ENCODE measurements at regions not wholly inside any gene's neighbourhood (a gene's known extent, or its start where the extent isn't known, plus 50 kb on each side); places are given as distances from the start of the nearest gene placed in this dataset.

GRCh38 chr2:236317938-236318396 lies 53.8 kb upstream of the ASB18 start:
- no peak for DNase-seq
- H3K36me3 ChIP-seq = no peaks in the 10 kb centered on the region
- no peak overlapping the region for H3K4me3 ChIP-seq
- H3K9me3 ChIP-seq = peaks cover 6% of the 10 kb centered on the region; the same call in 1 of the 2 replicates
- H3K27me3 ChIP-seq = peaks cover 5% of the 10 kb centered on the region

GRCh38 chr2:236318401-236318800 lies 54.2 kb upstream of the ASB18 start:
- Histone ChIP-seq H3K9me3 (0 out of 2 replicates have a peak, but pooled peaks cover 2% of the 10 kb centered on the region), H3K36me3 (no peaks in the 10 kb centered on the region), H3K27me3 (peaks cover 5% of the 10 kb centered on the region), H3K4me3 (no peak overlapping the region)
- no peak for DNase-seq

GRCh38 chr2:236319036-236319435 lies 54.8 kb upstream of the ASB18 start:
- no peaks in the 10 kb centered on the region for H3K9me3 ChIP-seq
- no peak for DNase-seq
- H3K4me3 ChIP-seq = no peak overlapping the region
- no peaks in the 10 kb centered on the region for H3K36me3 ChIP-seq
- H3K27me3 ChIP-seq = peaks cover 5% of the 10 kb centered on the region

- Histone ChIP-seq H3K27me3 (no peaks in the 10 kb centered on the region; the same call in 1 of the 2 replicates), H3K36me3 (no peaks in the 10 kb centered on the region), H3K4me3 (no peak overlapping the region), H3K9me3 (no peaks in the 10 kb centered on the region)
- no peak for DNase-seq
Measured at GRCh38 chr2:236321415-236321814, 57.2 kb upstream of the ASB18 start.

DNA sequence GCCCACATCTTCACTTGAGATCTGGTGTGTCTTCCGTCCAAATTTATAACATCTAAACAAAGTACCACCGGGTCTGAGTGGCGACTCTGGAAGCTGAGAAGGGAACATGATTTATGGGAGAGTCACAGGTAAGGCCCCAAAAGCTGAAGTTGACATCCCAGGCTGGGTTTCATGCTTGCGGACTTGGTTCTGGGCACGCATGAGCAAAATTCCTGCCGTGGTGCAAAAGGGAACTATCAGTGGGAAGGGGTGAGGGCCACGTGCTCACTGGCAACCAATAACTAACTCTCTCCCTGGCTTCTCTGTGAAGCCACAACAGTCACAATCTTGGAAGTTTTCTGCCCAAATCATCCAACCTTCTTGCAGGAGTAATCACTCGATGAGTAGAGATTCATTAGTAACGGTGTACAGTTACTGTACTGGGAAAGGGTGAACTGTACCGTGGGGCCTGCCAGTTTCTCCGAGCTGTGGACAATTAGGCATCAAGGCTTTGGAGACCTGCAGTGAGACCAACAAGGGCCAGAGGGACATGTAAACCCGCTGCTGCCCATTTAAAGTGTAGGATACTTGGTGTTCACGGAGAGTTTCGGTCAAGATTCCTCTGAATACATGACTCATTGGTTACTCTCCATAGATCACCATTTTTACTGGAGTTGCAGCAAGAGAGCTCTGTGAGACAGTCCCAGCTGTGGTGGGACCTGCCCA lies 69.4 kb upstream of the ASB18 start:
- H3K4me3 ChIP-seq = no peak overlapping the region
- H3K27me3 ChIP-seq = no peaks in the 10 kb centered on the region
- DNase-seq = no peak
- no peaks in the 10 kb centered on the region for H3K36me3 ChIP-seq
- no peaks in the 10 kb centered on the region for H3K9me3 ChIP-seq

DNA sequence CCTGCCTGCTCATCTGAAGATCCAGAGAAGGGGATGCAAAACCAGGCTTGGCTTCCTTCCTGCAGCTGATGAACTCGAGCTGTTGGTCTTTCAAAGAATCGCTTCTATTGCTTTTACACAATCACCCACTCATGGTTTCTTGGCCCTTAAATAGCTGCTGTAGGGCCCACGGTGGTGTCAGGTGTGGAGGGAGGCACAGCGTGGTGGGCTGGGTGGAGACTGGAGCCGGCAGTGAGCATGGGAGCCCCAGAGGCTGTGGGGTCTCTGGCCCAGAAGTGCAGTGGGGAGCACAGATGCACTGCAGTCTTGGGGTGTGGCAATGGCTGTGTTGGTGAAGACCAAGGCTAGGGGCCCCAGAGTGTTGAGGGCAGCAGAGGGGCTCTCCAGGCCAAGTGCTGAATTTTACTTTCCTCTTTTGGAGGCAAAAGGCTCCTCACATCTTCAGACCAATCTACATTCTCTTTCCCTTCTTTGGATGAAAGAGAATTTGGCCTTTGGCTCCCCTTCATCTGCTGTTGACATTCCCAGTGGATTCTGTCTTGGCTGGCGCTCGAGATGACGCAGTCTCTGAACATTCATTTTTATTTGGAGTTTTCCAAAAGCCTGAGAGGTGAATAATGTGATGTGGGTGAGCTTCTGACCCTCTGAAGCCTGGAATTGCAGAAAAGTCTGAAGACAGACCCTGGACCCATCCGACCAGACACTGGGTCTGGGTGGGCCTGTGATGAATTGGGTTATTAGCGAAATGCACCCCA lies 70.1 kb upstream of the ASB18 start:
- H3K36me3 ChIP-seq = no peaks in the 10 kb centered on the region
- H3K4me3 ChIP-seq = no peak overlapping the region
- DNase-seq = no peak
- no peaks in the 10 kb centered on the region for H3K27me3 ChIP-seq
- no peaks in the 10 kb centered on the region for H3K9me3 ChIP-seq

DNA sequence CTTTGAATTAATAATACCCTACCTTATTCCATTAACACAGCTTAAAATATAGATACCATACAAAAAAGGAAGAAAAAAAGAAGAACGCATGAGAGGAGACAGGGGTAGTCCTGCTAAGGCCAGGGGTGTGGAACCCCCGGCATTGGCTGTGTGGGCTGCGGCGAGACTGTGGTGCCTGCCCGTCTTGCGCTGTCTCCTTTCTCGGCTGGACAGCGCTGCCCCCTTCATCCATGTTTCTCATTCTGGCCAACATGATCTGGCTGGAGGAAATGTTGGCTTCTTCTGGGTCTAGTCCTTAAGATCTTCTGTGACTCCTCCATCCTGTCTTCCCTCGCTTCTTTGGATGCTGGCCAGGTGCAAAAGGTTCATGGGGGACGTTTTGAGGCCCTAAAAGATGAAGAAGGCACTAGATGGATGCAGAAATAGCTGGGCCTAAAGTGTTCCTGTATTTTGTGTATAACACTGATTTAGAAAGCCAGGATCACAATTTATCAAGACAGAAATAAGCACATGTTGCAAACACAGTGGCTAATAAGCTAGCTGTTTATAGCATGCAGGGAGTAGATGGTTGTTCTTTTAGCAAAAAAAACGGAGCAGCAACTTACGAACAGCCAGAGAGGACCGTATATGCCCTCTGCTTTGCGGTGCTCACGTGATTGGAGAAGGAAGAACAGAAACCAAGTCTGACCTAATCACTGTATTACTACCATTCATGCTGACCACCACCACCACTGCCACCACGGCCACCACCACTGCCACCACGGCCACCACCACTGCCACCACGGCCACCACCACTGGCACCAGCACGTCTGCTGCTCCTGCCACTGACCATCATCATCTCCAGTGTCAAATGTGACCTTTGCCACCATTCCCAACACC lies 71.7 kb upstream of the ASB18 start:
- H3K4me3 ChIP-seq = no peak overlapping the region
- no peak for DNase-seq
- H3K9me3 ChIP-seq = no peaks in the 10 kb centered on the region
- no peaks in the 10 kb centered on the region for H3K36me3 ChIP-seq
- H3K27me3 ChIP-seq = no peaks in the 10 kb centered on the region

GRCh38 chr2:236336575-236337464 lies 72.6 kb upstream of the ASB18 start:
- Histone ChIP-seq H3K36me3 (no peaks in the 10 kb centered on the region), H3K27me3 (no peaks in the 10 kb centered on the region), H3K4me3 (no peak overlapping the region), H3K9me3 (no peaks in the 10 kb centered on the region)
- no peak for DNase-seq

GRCh38 chr2:236337465-236338325 lies 73.5 kb upstream of the ASB18 start:
- H3K27me3 ChIP-seq = no peaks in the 10 kb centered on the region
- no peak for DNase-seq
- H3K36me3 ChIP-seq = no peaks in the 10 kb centered on the region
- H3K9me3 ChIP-seq = no peaks in the 10 kb centered on the region
- no peak overlapping the region for H3K4me3 ChIP-seq

DNA sequence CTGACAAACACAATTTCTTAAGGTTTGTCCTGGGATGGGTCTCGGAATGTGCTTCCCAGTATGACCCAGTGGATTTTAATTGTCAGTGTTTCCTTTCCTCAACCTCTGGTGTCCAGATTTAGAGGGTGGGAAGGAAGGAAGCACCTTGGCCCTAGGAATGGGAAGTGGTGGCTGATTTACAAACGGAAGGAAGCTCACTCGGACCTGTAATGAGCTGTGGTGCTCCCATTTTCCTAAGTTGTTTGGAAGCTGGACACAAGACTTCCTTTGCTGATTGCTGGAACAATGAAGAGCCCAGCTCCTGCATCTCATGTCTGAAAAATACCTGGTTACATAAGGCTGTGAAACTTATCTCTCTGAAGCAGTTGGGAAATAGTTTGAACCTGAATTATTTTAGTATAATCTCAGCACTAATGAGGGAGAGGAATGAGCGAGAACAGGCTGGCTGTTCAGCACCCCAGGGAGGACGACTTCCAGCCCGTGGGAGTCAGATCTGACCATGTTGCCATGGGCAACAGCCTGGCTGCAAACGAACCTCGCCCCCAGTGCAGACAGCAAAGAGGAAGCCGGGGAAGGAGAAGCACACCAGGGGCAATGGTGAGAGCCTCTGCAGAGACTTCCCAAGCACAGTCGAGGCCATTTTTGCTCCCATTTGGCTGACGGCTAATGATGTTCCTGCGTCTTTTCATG lies 74.4 kb upstream of the ASB18 start:
- Histone ChIP-seq H3K27me3 (no peaks in the 10 kb centered on the region), H3K9me3 (no peaks in the 10 kb centered on the region), H3K4me3 (no peak overlapping the region), H3K36me3 (no peaks in the 10 kb centered on the region)
- no peak for DNase-seq

DNA sequence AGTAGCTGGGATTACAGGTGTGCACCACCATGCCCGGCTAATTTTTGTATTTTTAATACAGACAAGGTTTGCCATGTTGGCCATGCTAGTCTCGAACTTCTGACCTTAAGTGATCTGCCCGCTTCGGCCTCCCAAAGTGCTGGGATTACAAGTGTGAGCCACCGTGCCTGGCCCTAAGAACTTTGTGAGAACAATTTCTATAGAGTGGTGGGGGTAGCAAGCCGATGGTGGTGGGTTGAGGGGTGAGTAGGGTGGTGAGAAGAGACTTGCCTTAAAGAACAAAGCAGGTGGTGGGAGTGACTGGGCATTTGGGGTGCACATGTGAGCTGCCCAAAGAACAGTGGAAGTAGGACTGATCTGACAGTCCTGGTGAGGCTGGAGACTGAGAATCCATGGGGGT lies 76.0 kb upstream of the ASB18 start:
- Histone ChIP-seq H3K27me3 (no peaks in the 10 kb centered on the region), H3K36me3 (no peaks in the 10 kb centered on the region), H3K9me3 (no peaks in the 10 kb centered on the region), H3K4me3 (no peak overlapping the region)
- DNase-seq = no peak

- H3K9me3 ChIP-seq = no peaks in the 10 kb centered on the region
- DNase-seq = no peak
- H3K4me3 ChIP-seq = no peak overlapping the region
- no peaks in the 10 kb centered on the region for H3K27me3 ChIP-seq
- H3K36me3 ChIP-seq = no peaks in the 10 kb centered on the region
Measured at GRCh38 chr2:236341067-236341466, 76.9 kb upstream of the ASB18 start.

GRCh38 chr2:236341721-236342120 lies 77.5 kb upstream of the ASB18 start:
- no peaks in the 10 kb centered on the region for H3K36me3 ChIP-seq
- H3K9me3 ChIP-seq = no peaks in the 10 kb centered on the region
- no peak for DNase-seq
- H3K27me3 ChIP-seq = no peaks in the 10 kb centered on the region
- no peak overlapping the region for H3K4me3 ChIP-seq

GRCh38 chr2:236342507-236342906 lies 78.3 kb upstream of the ASB18 start:
- H3K4me3 ChIP-seq = no peak overlapping the region
- no peaks in the 10 kb centered on the region for H3K9me3 ChIP-seq
- H3K27me3 ChIP-seq = no peaks in the 10 kb centered on the region
- DNase-seq = no peak
- H3K36me3 ChIP-seq = no peaks in the 10 kb centered on the region

DNA sequence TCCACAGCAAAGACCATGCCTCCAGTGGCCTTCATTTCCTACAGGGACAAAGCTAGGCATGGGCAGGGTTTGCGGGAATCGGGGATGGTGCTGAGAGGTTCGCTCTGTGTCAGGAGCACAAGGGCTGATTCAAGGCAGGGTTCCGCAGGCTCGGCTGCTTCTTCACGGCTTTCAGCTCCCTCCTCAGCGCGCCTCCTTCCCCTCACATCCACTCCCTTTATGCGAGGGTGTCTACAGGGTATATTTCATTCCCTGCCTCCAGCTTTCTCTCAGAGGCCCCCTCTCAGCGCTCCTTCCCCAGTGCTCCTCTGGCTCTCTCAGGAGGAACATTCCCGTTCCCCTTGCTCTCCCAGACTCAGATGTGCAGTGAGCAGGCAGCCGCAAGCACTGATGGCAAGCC lies 78.7 kb upstream of the ASB18 start:
- Histone ChIP-seq H3K4me3 (no peak overlapping the region), H3K36me3 (no peaks in the 10 kb centered on the region), H3K9me3 (no peaks in the 10 kb centered on the region), H3K27me3 (no peaks in the 10 kb centered on the region)
- no peak for DNase-seq
